NB4 (cell line): ENCODE measurements at regions not wholly inside any gene's neighbourhood (a gene's known extent, or its start where the extent isn't known, plus 50 kb on each side); places are given as distances from the start of the nearest gene placed in this dataset.
"Not testable (repeated sequence)": the region's sequence is repeated elsewhere in the genome, so short reads cannot be mapped to it uniquely, and the experiment has no call there.

ENCODE experiments used
- DNase-seq: peaks from one replicate; pipeline ENCODE4 v3.0.0; 2010; ENCODE audit warnings: low read depth
- H3K4me3 ChIP-seq: one replicate; pipeline ENCODE4 v1.5.1; 2011; ENCODE audit warnings: mild to moderate bottlenecking, low read depth, low read length, moderate library complexity
- CTCF ChIP-seq: IDR thresholded peaks from one replicate; pipeline ENCODE4 v1.5.1; 2012; ENCODE audit warnings: low read depth, low read length
- MAX ChIP-seq: IDR thresholded peaks from 2 replicates; pipeline ENCODE4 v1.6.1; 2011; ENCODE audit warnings: low read depth, low read length
- MYC ChIP-seq: IDR thresholded peaks from 2 replicates; pipeline ENCODE4 v1.6.1; 2011; ENCODE audit warnings: low read depth, low read length
- POLR2A ChIP-seq: IDR thresholded peaks from 2 replicates; pipeline ENCODE4 v1.6.1; 2011; ENCODE audit warnings: mild to moderate bottlenecking; ENCODE audit not compliant: insufficient read length; ENCODE audit errors: extremely low read depth

DNA sequence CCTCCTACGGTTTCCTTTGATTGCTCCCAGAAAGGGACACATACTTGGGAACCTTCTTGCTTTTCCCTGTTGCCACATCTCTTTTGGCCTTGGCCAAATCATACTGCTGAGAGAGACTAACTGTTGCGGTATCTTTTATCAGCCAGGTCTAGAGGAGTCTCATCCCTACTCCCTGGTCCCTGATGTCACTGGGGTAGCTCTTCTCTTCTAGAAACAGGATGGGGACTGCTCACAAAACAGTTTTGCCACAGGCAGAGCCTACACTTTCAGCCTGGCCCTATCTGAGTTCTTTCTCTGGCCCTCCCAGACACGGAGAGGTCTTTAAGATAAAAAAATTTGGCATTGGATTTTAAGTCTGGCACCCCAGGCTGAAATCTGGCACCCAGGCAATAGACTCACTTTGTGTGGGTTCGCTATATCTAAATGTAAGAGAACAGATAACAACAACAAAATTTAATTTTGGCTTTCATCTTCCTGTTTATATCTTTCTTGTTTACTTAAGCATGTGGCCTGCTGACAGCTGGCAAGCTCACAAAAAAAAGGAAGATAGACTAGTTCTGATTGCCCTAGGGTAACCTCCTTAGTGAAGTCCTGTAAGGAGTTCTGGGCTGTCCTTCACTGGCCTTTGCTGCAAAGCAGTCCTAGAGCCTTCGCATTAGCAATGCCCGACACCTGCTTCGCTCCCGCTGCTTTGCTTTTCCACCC lies 228.3 kb upstream of the NPVF start:
- no peak overlapping the region for H3K4me3 ChIP-seq
- DNase-seq: no peak
- TF ChIP-seq MAX (no peak), MYC (no peak), POLR2A (no peak), CTCF (no peak)

DNA sequence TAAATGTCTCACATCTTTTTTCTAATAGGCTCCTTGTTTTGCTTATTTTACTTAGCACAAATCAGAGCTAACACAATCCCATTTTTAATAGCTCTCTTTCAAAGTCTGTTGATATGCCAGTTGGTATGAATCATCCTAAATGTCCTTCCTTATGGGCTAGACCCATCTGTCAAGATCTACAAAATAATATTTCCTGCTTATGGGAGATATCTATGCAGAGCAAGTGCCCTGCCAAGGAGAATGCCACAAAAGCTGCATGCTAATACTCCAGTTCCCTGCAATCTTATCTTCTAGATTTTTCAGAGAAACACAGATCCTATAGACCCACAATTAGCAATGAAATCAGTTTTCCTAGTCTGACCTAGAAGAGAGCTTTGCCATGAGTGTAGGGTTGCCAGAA lies 230.8 kb upstream of the NPVF start:
- no peak overlapping the region for H3K4me3 ChIP-seq
- DNase-seq: no peak
- TF ChIP-seq MYC: no peak
- TF ChIP-seq MAX: no peak
- TF ChIP-seq CTCF: no peak
- no peak for TF ChIP-seq POLR2A

DNA sequence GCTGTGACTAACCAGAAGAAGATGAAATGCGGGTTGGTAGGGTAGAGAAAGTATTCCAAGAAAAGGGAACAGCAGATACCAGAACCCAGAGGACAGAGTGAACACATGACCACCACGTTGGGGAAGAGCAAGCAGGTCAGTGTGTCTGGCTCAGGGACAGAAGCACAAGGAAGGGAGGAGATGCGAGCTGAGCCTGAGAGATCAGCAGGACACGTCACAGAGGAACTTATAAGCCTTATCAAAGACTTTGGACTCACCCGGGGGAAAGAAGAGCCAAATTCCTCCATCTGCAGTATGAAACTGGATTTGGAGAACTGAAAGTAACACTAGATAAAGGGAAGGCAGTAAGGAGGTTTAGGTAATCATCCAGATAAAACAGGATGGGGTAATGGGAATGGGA lies 232.1 kb upstream of the NPVF start:
- no peak overlapping the region for H3K4me3 ChIP-seq
- DNase-seq: no peak
- no peak for TF ChIP-seq MYC
- TF ChIP-seq MAX: no peak

DNA sequence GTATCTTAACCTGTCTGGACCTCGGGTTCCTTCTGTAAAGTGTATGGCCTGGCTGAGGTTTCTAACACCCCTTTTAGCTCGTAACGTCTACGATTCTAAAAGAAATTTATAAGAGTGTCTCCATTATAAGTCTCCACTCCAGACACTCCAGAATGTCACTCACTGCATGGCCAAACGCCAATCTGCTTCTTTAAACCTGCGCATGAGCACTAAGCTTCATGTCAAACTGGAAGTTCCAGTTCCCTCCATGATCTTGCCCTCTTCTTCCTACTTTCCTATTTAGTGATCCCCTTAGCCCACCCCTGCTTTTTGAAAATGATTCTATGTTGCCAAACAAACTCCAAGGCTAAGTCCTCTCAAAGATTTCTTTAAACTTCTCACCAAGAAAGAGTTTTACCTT lies 241.4 kb upstream of the NPVF start:
- DNase-seq: no peak
- H3K4me3 ChIP-seq: no peak overlapping the region
- TF ChIP-seq MAX (no peak), CTCF (no peak)

GRCh38 chr7:25476863-25477499 lies 248.7 kb upstream of the NPVF start:
- no peak for DNase-seq
- TF ChIP-seq CTCF (no peak), POLR2A (no peak), MYC (no peak), MAX (no peak)
- H3K4me3 ChIP-seq: no peak overlapping the region

GRCh38 chr7:25478221-25478620 lies 249.9 kb upstream of the NPVF start:
- DNase-seq, H3K4me3 ChIP-seq: not testable (repeated sequence)

DNA sequence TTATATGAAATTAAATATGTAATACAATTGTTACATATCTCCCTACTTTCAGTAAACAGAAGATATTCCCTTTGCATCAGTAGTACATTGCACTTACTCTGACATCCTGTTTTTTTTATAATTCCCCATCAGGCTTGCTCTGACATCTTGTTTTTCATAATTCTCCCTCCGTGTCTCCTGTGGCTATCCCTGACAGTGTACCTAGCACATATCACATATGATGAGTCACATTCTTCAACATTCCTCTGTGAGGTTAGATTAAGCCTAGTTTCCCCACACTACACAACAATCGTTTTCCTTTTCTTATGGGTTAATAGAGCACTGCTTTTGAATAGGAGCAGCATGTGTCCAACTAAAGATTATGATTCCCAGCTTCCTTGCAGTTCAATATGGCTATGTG lies 250.6 kb upstream of the NPVF start:
- H3K4me3 ChIP-seq: no peak overlapping the region
- no peak for DNase-seq
- TF ChIP-seq MAX: no peak
